ENCODE measurements at regions not wholly inside any gene's neighbourhood (a gene's known extent, or its start where the extent isn't known, plus 50 kb on each side); places are given as distances from the start of the nearest gene placed in this dataset.
"Not testable (repeated sequence)": the region's sequence is repeated elsewhere in the genome, so short reads cannot be mapped to it uniquely, and the experiment has no call there.

GRCh38 chr1:149408404-149408803, 66.4 kb upstream of the NBPF19 start:
- not testable (repeated sequence) for TF ChIP-seq CTCF, POLR2A (IDR thresholded peaks at IDR 0.05)
